PC-9 (cell line): ENCODE measurements at regions not wholly inside any gene's neighbourhood (a gene's known extent, or its start where the extent isn't known, plus 50 kb on each side); places are given as distances from the start of the nearest gene placed in this dataset.

Experiments used
- BruUV-seq: library from RNA; stranded (reverse); fragments of 400-500 nt; replicated peaks from 2 replicates; lab custom pipeline; 2021; lab: Mats Ljungman, UMichigan
- CTCF ChIA-PET: fragments of 300-600 bp; sonication (Branson Sonifier 250); formaldehyde crosslinking; loops from one replicate; lab custom pipeline; 2022; ENCODE audit warnings: antibody characterized with exemption; lab: Charles Lee
- POLR2A ChIA-PET: fragments of 300-600 bp; sonication (Branson Sonifier 250); formaldehyde crosslinking; loops from one replicate; lab custom pipeline; 2022; ENCODE audit warnings: antibody characterized with exemption; ENCODE audit not compliant: unreplicated experiment; lab: Charles Lee
- DNase-seq, 2 experiments: peaks; one replicate each; pipeline versions ENCODE4 v3.0.0 to v3.0.0-alpha.2; 2015 to 2022; ENCODE audit warnings: mixed read lengths in 1 of 2
- H2AFZ ChIP-seq: fragments of 200-600 bp; sonication (generic); 2 replicates; pipeline ENCODE4 v1.8.1; 2017; ENCODE audit warnings: antibody characterized with exemption
- H3F3A ChIP-seq: fragments of 200-600 bp; sonication (generic); 2 replicates; pipeline ENCODE4 v1.8.1; 2017; ENCODE audit warnings: antibody characterized with exemption, mild to moderate bottlenecking, low read depth; ENCODE audit not compliant: insufficient read depth
- H3K27ac ChIP-seq: fragments of 200-600 bp; sonication (generic); 2 replicates; pipeline ENCODE4 v1.6.1; 2016; ENCODE audit warnings: mixed run types
- H3K27me3 ChIP-seq: fragments of 200-600 bp; sonication (generic); 2 replicates; pipeline ENCODE4 v1.6.1; 2016; ENCODE audit warnings: low read depth, mixed run types; ENCODE audit not compliant: insufficient read depth
- H3K36me3 ChIP-seq: fragments of 200-600 bp; sonication (generic); 2 replicates; pipeline ENCODE4 v1.6.1; 2016; ENCODE audit warnings: low read depth, mixed run types
- H3K4me1 ChIP-seq: fragments of 200-600 bp; sonication (generic); replicated peaks from 2 replicates; pipeline ENCODE4 v1.6.1; 2016; ENCODE audit warnings: mixed run types; ENCODE audit not compliant: insufficient read depth
- H3K4me2 ChIP-seq: fragments of 200-600 bp; sonication (generic); 2 replicates; pipeline ENCODE4 v1.6.1; 2017; ENCODE audit warnings: mixed run types
- H3K4me3 ChIP-seq: fragments of 200-600 bp; sonication (generic); 2 replicates; pipeline ENCODE4 v1.6.1; 2016; ENCODE audit warnings: mixed run types
- H3K79me2 ChIP-seq: fragments of 200-600 bp; sonication (generic); 2 replicates; pipeline ENCODE4 v1.6.1; 2017; ENCODE audit warnings: low read depth, mixed run types
- H3K9me2 ChIP-seq: fragments of 200-600 bp; sonication (generic); 2 replicates; pipeline ENCODE4 v1.8.1; 2017; ENCODE audit warnings: mild to moderate bottlenecking; ENCODE audit not compliant: insufficient read depth
- H3K9me3 ChIP-seq: fragments of 200-600 bp; sonication (generic); 2 replicates; pipeline ENCODE4 v1.8.1; 2016; ENCODE audit warnings: low read depth; ENCODE audit not compliant: insufficient read depth
- H4K20me1 ChIP-seq: fragments of 200-600 bp; sonication (generic); 2 replicates; pipeline ENCODE4 v1.8.1; 2017; ENCODE audit not compliant: insufficient read depth
- CTCF ChIP-seq: fragments of 200-600 bp; sonication (generic); conservative IDR thresholded peaks from 2 replicates; pipeline ENCODE4 v1.6.1; 2017; ENCODE audit warnings: mixed run types, antibody characterized with exemption, mild to moderate bottlenecking, moderate library complexity
- EZH2 ChIP-seq: fragments of 200-600 bp; sonication (generic); IDR thresholded peaks from 2 replicates; pipeline ENCODE4 v1.8.0; 2017; ENCODE audit warnings: antibody characterized with exemption, low read depth
- intact Hi-C: fragments of 100-400 bp; cut with micrococcal nuclease; formaldehyde crosslinking; loops from one replicate; pipeline ENCODE4 v1.10.0; 2022; ENCODE audit not compliant: unreplicated experiment

- no peaks in the 10 kb centered on the region for H3K27me3 ChIP-seq
- TF ChIP-seq CTCF (no peak), EZH2 (no peak)
- CTCF ChIA-PET, result no interaction called here
- no peak overlapping the region for H3K4me3 ChIP-seq
- H3K36me3 ChIP-seq, result no peaks in the 10 kb centered on the region
- H3F3A ChIP-seq, result no peaks in the 10 kb centered on the region
- no peaks in the 10 kb centered on the region for H3K9me3 ChIP-seq
- H3K27ac ChIP-seq, result no peak overlapping the region
- POLR2A ChIA-PET, result no interaction called here
- no peaks in the 10 kb centered on the region for H3K4me1 ChIP-seq
- no TSS peak for BruUV-seq
- no peak overlapping the region for H3K4me2 ChIP-seq
- H2AFZ ChIP-seq, result no peak overlapping the region
- H4K20me1 ChIP-seq, result no peaks in the 10 kb centered on the region
- intact Hi-C loops, result no loop called here
- no peaks in the 10 kb centered on the region for H3K9me2 ChIP-seq
- H3K79me2 ChIP-seq, result no peaks in the 10 kb centered on the region
- DNase-seq, result no peak
Observed at GRCh38 chr16:72704746-72705372, 343.1 kb downstream of the ZFHX3 start.

GRCh38 chr16:72689851-72690250 is 358.1 kb downstream of the ZFHX3 start:
- ChIA-PET POLR2A (no interaction called here), CTCF (no interaction called here)
- Histone ChIP-seq H3K4me2 (no peak overlapping the region), H3K27me3 (no peaks in the 10 kb centered on the region), H3K9me2 (no peaks in the 10 kb centered on the region), H3F3A (no peaks in the 10 kb centered on the region), H3K9me3 (no peaks in the 10 kb centered on the region), H3K27ac (no peak overlapping the region), H3K4me3 (no peak overlapping the region), H3K36me3 (no peaks in the 10 kb centered on the region), H3K4me1 (no peaks in the 10 kb centered on the region), H4K20me1 (no peaks in the 10 kb centered on the region), H2AFZ (no peak overlapping the region), H3K79me2 (no peaks in the 10 kb centered on the region)
- BruUV-seq, result no TSS peak
- intact Hi-C loops, result no loop called here
- TF ChIP-seq CTCF (no peak), EZH2 (no peak)
- DNase-seq, result no peak

- no peak for DNase-seq
- POLR2A ChIA-PET, result no interaction called here
- H3K27me3 ChIP-seq, result no peaks in the 10 kb centered on the region
- H3K9me3 ChIP-seq, result peaks cover 4% of the 10 kb centered on the region; the same call in 1 of the 2 replicates
- no peaks in the 10 kb centered on the region for H3K36me3 ChIP-seq
- H4K20me1 ChIP-seq, result no peaks in the 10 kb centered on the region
- H3K27ac ChIP-seq, result no peak overlapping the region
- no peak overlapping the region for H3K4me2 ChIP-seq
- no TSS peak for BruUV-seq
- no peaks in the 10 kb centered on the region for H3K9me2 ChIP-seq
- H3K4me3 ChIP-seq, result no peak overlapping the region
- H3F3A ChIP-seq, result no peaks in the 10 kb centered on the region
- TF ChIP-seq EZH2, result no peak
- TF ChIP-seq CTCF, result no peak
- CTCF ChIA-PET, result no interaction called here
- intact Hi-C loops, result no loop called here
- H3K79me2 ChIP-seq, result no peaks in the 10 kb centered on the region
- no peaks in the 10 kb centered on the region for H3K4me1 ChIP-seq
- H2AFZ ChIP-seq, result no peak overlapping the region
Observed at GRCh38 chr16:72680732-72681131, 367.2 kb downstream of the ZFHX3 start.
